ENCODE measurements at regions not wholly inside any gene's neighbourhood (a gene's known extent, or its start where the extent isn't known, plus 50 kb on each side); places are given as distances from the start of the nearest gene placed in this dataset.

DNA sequence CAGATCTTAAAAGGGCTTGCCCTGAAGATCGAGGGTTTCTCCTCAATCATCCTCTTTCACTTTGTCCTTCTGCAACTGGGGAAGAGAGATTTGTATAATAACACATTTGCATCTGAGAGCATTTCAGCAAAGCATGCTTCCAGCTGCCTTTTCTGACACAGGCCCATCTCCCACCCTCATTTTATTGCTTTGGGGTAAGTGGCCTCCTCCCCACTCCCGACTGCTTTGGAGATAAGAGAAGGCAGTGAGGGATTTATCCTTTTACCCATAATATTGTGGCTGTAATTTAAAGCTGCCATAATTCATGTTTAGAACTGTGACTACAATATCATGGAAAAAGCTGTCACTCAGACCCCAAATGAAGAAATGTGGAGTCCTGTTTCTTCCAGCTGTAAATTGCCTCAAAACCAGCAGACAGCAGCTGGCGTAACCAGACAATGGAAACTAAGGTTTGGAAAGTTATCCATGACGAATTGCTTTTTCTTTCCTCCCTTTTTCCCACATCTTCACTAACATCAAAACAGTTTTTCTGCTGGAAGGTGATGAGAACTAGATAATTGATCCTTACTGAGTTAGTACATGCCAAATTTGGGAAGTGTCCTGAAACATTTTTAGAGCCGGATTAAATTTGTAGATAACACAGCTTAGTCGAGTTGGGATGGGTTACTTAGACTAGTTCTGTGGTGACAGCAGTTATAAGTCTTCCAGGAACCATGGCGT is 104.2 kb upstream of the PFN2 start:
- no peak for DNase-seq (ENCODE audit: low read depth in 4 of 4, low spot score in 1 of 4)

DNA sequence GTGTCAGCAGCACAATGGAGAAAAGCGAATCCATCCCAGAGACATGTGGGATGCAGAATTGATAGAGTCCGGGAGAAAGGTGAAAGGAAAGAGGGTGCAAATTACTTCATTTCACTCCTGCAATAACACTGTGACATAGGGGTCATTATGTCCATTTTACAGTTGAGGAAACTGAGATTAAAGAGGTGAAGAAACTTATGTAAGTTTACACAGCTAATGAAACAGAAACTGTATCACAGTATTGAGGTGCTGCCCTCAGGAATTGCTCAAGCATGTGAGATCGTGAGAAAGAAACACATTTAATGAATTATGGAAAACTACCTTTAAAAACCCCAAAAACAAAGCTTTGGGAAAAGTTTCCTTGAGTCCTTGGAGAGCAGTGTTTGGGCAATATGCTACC is 103.6 kb upstream of the PFN2 start:
- DNase-seq (ENCODE audit: low read depth in 4 of 4, low spot score in 1 of 4), result no peak

- DNase-seq (ENCODE audit: low read depth in 4 of 4, low spot score in 1 of 4), result no peak
These were observed 102.8 kb upstream of the PFN2 start for GRCh38 chr3:150073513-150073912.

- no peak for DNase-seq (ENCODE audit: low read depth in 4 of 4, low spot score in 1 of 4)
These were observed 102.3 kb upstream of the PFN2 start for GRCh38 chr3:150073031-150073430.

DNA sequence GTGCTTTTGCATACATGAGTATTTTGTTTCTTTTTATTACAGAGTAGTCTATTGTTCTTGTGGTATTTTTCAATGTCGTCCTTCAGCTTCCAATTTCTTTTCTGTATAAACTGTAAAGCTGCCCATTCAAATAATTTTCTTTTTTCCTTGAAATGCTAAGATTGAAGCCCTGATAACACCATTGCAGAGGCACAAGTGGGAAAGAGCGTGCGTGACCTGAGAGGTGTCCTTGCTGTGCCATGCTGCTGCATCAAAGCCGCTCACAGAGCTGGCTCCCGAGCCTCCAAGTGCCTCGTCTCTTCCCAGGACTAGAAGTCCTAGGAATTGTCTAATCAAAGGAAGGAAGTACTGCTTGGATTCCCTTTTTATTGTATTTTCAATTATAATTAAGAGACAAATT is 101.9 kb upstream of the PFN2 start:
- no peak for DNase-seq (ENCODE audit: low read depth in 4 of 4, low spot score in 1 of 4)

GRCh38 chr3:150070271-150070670 is 99.6 kb upstream of the PFN2 start:
- no peak for DNase-seq (ENCODE audit: low read depth in 4 of 4, low spot score in 1 of 4)

- no peak for DNase-seq (ENCODE audit: low read depth in 4 of 4, low spot score in 1 of 4)
These were observed 98.9 kb upstream of the PFN2 start for GRCh38 chr3:150069633-150070032.

DNA sequence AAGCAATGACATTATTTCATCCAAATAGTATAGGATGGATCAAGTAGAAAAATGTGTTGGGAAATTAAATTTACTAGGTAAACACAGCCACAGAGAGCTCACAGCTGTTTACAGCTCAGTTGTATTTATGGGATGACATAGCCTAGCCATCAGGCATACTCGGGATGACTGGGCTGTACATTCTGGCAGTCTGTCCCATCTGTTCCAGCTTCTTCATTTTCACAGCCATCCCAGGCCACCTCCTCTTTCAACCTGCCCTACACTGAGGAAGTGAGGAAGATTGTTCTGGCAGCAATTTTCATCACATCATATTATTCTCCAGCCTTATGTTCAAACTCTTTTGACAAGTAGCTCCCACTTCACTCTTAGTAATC is 98.4 kb upstream of the PFN2 start:
- DNase-seq (ENCODE audit: low read depth in 4 of 4, low spot score in 1 of 4), result no peak

DNA sequence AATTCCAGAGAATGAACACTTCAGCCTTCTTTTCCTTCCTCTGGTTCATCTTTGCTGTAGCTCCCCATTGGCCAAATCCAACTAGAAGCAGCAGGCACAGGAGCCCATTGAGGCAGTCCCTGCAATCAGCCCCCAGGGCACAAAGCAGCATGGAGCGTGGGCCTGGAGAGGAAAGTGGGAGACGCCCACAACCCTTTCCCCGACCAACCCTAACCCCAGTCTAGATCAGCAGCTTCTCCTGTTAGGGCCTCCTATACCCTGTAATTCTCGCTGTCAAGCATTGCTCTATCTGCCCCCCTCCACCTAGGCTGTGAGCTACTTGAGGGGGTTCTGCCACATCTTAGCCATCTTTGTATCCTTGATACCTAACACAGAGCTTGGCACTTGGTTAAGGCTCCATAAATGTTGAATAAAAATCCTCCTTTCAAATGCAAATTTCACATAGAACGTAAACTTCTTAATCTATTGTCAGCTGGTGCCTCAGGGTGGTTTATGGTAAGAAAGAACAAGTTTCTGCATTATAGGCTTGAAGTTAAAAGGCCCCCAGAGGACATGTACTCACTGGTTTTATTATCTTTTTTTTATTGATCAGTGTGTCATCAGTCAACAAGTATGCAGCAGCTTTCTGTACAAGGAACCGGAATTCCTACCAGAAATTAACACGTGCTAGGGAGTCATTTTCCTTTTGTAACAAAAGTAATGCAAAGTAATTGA is 97.9 kb upstream of the PFN2 start:
- no peak for DNase-seq (ENCODE audit: low read depth in 4 of 4, low spot score in 1 of 4)

GRCh38 chr3:150067561-150067960 is 96.9 kb upstream of the PFN2 start:
- DNase-seq (ENCODE audit: low read depth in 4 of 4, low spot score in 1 of 4), result no peak

DNA sequence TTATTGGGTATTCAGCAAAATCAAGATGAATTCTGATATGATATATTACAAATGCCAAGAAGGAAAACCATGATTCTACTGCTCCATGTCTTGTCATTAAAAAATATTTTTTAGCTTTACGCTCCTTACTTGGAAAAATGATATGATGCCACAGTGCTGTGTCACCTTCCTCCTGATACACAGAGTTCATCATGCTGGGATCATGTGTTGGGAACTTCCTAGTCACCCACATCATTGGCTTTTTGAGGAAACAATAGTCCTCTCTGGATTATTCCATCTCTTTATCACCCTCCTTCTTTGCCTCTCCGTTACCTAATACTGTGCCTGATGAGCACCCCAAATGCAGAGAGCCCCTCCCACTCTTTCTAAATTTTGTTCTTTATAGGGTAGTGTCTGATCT is 94.3 kb upstream of the PFN2 start:
- DNase-seq (ENCODE audit: low read depth in 4 of 4, low spot score in 1 of 4), result no peak

DNA sequence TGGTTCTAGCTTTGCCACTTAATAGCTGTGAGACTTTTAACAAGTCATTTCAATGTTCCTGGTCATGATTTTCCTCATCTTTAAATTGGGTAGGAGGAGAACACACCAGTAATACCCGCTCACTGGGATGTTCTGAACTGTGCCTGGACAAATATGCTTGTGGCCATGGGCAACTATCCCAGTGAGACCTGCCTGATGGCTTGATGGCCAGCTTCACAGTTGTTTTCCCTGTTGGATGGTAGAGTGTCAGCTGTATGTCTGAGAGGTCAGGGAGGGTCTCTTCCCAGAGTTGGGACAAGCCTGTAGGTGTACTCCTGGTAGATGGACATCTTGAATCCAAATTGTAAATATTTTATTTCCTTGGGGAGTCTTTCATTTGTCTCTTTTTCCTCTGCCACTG is 92.5 kb upstream of the PFN2 start:
- DNase-seq (ENCODE audit: low read depth in 4 of 4, low spot score in 1 of 4), result no peak

DNA sequence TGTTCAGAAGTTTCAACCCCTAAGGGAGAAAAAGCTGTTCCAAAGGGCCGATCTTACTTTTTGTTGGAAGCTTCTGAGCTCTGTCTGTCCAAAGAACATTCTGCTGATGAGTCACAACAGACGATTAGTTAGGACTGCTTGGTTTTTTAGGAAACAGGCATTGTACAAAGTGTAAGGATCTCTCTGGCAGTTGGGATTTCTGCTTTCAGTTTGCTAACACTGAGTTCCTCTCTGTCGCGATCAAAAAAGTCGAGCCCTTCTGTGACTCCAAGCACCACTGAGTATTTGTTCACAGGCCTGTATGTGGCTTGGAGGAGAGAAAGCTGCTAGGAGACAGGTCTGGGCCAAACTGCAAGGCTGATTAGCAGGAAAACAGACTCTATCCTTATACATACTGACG is 91.8 kb upstream of the PFN2 start:
- DNase-seq (ENCODE audit: low read depth in 4 of 4, low spot score in 1 of 4), result no peak

DNA sequence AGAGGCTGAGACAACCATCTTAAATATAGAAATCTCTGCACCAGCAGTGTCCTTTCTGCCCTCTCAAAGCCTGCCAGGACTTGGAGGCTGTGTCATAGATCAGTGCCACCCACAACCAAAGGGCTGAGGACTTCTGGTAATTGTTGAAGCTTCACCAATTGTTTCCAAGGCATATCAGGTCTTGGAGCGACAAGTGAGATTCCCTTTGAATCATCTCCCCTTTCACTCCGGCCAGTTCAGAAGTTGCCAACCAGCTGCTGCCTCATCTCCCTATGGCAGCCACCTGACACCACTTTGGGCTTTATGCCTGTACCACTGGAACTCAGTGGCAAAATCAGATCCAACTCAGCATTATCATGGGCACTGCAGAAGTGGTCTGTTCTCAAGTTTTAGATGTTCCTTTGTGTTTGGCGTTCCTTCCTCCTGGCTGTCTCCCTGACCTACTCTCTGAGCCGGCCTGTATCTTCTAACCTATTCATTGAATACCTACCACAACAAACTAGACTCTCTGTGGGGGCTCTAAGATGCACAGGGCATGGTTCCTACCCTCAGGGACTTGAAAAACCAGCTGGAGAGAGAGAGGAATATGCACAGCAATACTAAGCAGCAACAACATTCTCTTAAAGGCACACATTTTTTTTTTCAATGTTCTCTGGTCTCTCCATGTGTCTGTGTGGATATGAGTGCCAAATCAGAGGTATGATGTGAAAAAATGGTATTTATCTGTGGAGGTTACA is 90.8 kb upstream of the PFN2 start:
- DNase-seq (ENCODE audit: low read depth in 4 of 4, low spot score in 1 of 4), result no peak

- DNase-seq (ENCODE audit: low read depth in 4 of 4, low spot score in 1 of 4), result no peak
These were observed 89.0 kb upstream of the PFN2 start for GRCh38 chr3:150059729-150060128.

DNA sequence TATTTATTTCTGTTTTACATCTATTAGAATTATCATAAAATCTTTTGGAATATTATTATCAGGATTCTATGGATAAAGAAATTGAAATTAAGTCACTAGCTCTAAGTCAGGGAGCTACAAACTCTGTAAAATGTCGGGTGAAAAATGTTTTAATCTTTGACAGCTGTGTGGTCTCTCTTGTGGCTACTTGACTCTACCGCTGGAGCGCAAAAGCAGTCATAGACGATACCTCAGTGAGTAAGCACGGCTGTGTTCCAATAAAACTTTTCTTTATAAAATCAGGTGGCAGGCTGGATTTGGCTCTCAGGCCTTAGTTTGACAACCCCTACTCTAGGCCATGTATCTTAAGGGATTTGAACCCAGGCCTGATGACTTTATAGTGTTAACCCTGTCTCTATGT is 88.5 kb upstream of the PFN2 start:
- no peak for DNase-seq (ENCODE audit: low read depth in 4 of 4, low spot score in 1 of 4)

GRCh38 chr3:150057227-150057626 is 86.5 kb upstream of the PFN2 start:
- DNase-seq (ENCODE audit: low read depth in 4 of 4, low spot score in 1 of 4), result no peak

DNA sequence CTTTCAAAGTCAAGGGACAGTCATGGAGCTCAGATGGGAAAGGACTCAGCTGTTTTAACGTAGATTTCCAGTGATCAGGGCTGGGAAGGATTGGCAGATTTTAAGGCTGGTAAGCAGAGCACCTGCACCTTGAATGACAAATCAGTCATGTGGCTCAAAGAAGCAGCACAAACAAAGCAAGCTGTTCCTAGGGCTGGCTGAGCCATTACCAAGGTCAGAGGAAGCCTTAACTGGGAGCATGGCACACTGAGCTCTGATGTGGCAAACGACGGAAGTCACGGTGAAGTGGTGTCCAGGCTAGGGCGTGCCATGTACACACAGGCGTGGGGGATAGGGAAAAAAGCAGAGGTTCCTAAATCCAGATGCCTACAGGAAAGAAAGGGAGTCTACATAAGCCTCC is 84.6 kb upstream of the PFN2 start:
- no peak for DNase-seq (ENCODE audit: low read depth in 4 of 4, low spot score in 1 of 4)

DNA sequence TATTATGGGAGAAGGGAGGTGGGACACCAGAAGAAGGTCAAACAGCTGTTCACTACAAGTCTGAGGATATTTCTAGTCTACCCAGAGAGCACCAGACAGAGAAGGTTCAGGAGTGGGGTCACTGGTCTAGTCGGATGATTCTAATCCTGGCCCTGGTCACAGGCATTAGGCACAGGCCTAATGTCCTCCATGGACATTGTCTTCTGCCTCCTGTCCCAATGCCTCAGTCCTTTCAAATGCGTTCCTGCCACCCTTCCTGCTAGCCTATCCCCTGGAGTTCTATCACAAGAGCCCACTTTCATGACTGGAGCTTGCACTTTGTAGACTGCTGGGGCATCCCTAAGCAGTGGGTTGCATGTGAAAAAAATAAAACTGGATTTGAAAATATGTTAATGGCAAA is 83.9 kb upstream of the PFN2 start:
- DNase-seq (ENCODE audit: low read depth in 4 of 4, low spot score in 1 of 4), result no peak

DNA sequence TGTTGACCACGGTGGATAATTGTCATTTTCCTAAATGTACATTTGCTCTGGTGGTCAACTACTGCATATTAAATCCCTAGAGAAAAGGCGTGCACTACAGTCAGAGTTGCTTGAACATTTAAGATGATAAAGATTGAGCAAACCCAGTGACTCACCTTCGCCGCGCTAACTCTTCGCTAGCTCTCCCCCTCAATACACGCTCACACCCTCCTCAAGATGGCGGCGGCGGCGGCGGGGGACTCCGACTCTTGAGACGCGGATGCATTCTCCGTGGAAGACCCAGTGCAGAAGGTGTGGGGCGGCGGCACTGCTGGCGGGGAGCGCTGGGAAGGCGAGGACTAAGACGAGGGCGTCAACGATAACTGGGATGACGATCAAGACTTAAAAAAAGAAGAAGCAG is 79.8 kb upstream of the PFN2 start:
- DNase-seq (ENCODE audit: low read depth in 4 of 4, low spot score in 1 of 4), result no peak

- DNase-seq (ENCODE audit: low read depth in 4 of 4, low spot score in 1 of 4), result no peak
These were observed 78.6 kb upstream of the PFN2 start for GRCh38 chr3:150049317-150049716.

- no peak for DNase-seq (ENCODE audit: low read depth in 4 of 4, low spot score in 1 of 4)
These were observed 71.2 kb upstream of the PFN2 start for GRCh38 chr3:150041877-150042276.

Data from stimulated activated CD4-positive, alpha-beta T cell treated with anti-CD3 and anti-CD28 coated beads, Interleukin-1b, Interleukin-23, amount 100 ng/mL, for 24 hours (primary cell).